ENCODE measurements at regions not wholly inside any gene's neighbourhood (a gene's known extent, or its start where the extent isn't known, plus 50 kb on each side); places are given as distances from the start of the nearest gene placed in this dataset.

GRCh38 chr5:145553177-145553576 lies 282.0 kb downstream of the PRELID2 start:
- H3K27ac Mint-ChIP-seq (ENCODE audit: unreplicated experiment), result no peak overlapping the region
- no peaks in the 10 kb centered on the region for H3K36me3 Mint-ChIP-seq (ENCODE audit: low read depth, unreplicated experiment)
- no peak overlapping the region for H3K4me3 Mint-ChIP-seq (ENCODE audit: unreplicated experiment)

GRCh38 chr5:145551714-145552113 lies 283.4 kb downstream of the PRELID2 start:
- TF ChIP-seq CTCF (IDR thresholded peaks at IDR 0.05; ENCODE audit: unreplicated experiment), result no peak
- no peak for DNase-seq (ENCODE audit: low spot score)
- H3K4me1 Mint-ChIP-seq (ENCODE audit: unreplicated experiment), result no peaks in the 10 kb centered on the region
- H3K27ac Mint-ChIP-seq (ENCODE audit: unreplicated experiment), result no peak overlapping the region
- no peaks in the 10 kb centered on the region for H3K27me3 Mint-ChIP-seq (ENCODE audit: unreplicated experiment)
- H3K4me3 Mint-ChIP-seq (ENCODE audit: unreplicated experiment), result no peak overlapping the region
- H3K36me3 Mint-ChIP-seq (ENCODE audit: low read depth, unreplicated experiment), result no peaks in the 10 kb centered on the region
- no peaks in the 10 kb centered on the region for H3K9me3 Mint-ChIP-seq (ENCODE audit: unreplicated experiment)

More at GRCh38 chr5:145553177-145553576, 282.0 kb downstream of the PRELID2 start:
- no peak for DNase-seq (ENCODE audit: low spot score)
- Mint-ChIP-seq H3K4me1 (ENCODE audit: unreplicated experiment) (no peaks in the 10 kb centered on the region), H3K9me3 (ENCODE audit: unreplicated experiment) (no peaks in the 10 kb centered on the region), H3K27me3 (ENCODE audit: unreplicated experiment) (no peaks in the 10 kb centered on the region)
- TF ChIP-seq CTCF (IDR thresholded peaks at IDR 0.05; ENCODE audit: unreplicated experiment), result no peak

GRCh38 chr5:145548097-145548496 lies 287.0 kb downstream of the PRELID2 start:
- Mint-ChIP-seq H3K36me3 (ENCODE audit: low read depth, unreplicated experiment) (no peaks in the 10 kb centered on the region), H3K27me3 (ENCODE audit: unreplicated experiment) (peaks cover 2% of the 10 kb centered on the region), H3K27ac (ENCODE audit: unreplicated experiment) (no peak overlapping the region), H3K9me3 (ENCODE audit: unreplicated experiment) (no peaks in the 10 kb centered on the region), H3K4me1 (ENCODE audit: unreplicated experiment) (no peaks in the 10 kb centered on the region), H3K4me3 (ENCODE audit: unreplicated experiment) (no peak overlapping the region)
- no peak for TF ChIP-seq CTCF (IDR thresholded peaks at IDR 0.05; ENCODE audit: unreplicated experiment)
- DNase-seq (ENCODE audit: low spot score), result no peak

GRCh38 chr5:145544401-145544800 lies 290.7 kb downstream of the PRELID2 start:
- Mint-ChIP-seq H3K9me3 (ENCODE audit: unreplicated experiment) (no peaks in the 10 kb centered on the region), H3K27me3 (ENCODE audit: unreplicated experiment) (peaks cover 2% of the 10 kb centered on the region), H3K4me1 (ENCODE audit: unreplicated experiment) (no peaks in the 10 kb centered on the region), H3K27ac (ENCODE audit: unreplicated experiment) (no peak overlapping the region), H3K4me3 (ENCODE audit: unreplicated experiment) (no peak overlapping the region), H3K36me3 (ENCODE audit: low read depth, unreplicated experiment) (no peaks in the 10 kb centered on the region)
- no peak for DNase-seq (ENCODE audit: low spot score)
- TF ChIP-seq CTCF (IDR thresholded peaks at IDR 0.05; ENCODE audit: unreplicated experiment), result no peak

DNA sequence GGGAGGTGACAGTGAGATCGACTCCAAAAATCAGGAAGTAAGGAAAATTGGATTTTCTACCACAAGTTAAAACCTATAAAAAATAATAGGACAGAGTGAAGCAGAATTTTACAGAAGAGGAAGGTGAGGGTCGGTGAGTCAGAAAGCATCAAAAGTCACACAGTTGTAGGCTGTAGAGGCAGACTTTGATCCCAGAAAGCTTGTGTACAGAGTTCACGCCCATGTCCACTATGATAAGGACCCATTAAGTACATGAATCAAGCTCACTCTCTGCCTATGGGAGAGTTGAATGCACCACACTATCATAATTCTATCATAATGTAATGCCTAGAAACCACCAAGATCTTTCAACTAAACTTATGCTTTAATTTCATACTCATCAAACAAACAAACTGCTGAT lies 291.2 kb downstream of the PRELID2 start:
- no peak for TF ChIP-seq CTCF (IDR thresholded peaks at IDR 0.05; ENCODE audit: unreplicated experiment)
- H3K9me3 Mint-ChIP-seq (ENCODE audit: unreplicated experiment), result no peaks in the 10 kb centered on the region
- H3K36me3 Mint-ChIP-seq (ENCODE audit: low read depth, unreplicated experiment), result no peaks in the 10 kb centered on the region
- H3K27me3 Mint-ChIP-seq (ENCODE audit: unreplicated experiment), result peaks cover 2% of the 10 kb centered on the region
- H3K4me3 Mint-ChIP-seq (ENCODE audit: unreplicated experiment), result no peak overlapping the region
- H3K4me1 Mint-ChIP-seq (ENCODE audit: unreplicated experiment), result no peaks in the 10 kb centered on the region
- H3K27ac Mint-ChIP-seq (ENCODE audit: unreplicated experiment), result no peak overlapping the region
- DNase-seq (ENCODE audit: low spot score), result no peak
